H1 (cell line): ENCODE measurements at regions not wholly inside any gene's neighbourhood (a gene's known extent, or its start where the extent isn't known, plus 50 kb on each side); places are given as distances from the start of the nearest gene placed in this dataset.

ENCODE experiments used
- CTCF ChIA-PET: fragments of 300-600 bp; sonication (Branson Sonifier 250); formaldehyde crosslinking; loops from one replicate; lab custom pipeline; 2021; ENCODE audit not compliant: partially characterized antibody; lab: Charles Lee
- POLR2A ChIA-PET: fragments of 300-600 bp; sonication (Branson Sonifier 250); formaldehyde crosslinking; loops from one replicate; lab custom pipeline; 2021; ENCODE audit warnings: inconsistent platforms; ENCODE audit not compliant: partially characterized antibody; lab: Charles Lee
- DNase-seq, 2 experiments: peaks; one replicate each; pipeline versions ENCODE4 v3.0.0 to v3.0.0-alpha.2; 2010 to 2022; ENCODE audit warnings: low spot score in 2 of 2, low read depth in 1 of 2, mixed read lengths in 1 of 2
- FAIRE-seq: peaks from 2 replicates; lab custom pipeline; 2011; peaks lifted over from hg19 to GRCh38; lab: Jason Lieb, UNC
- H2AFZ ChIP-seq: 2 replicates; pipeline ENCODE4 v1.8.1; 2012; ENCODE audit warnings: low read length, inconsistent platforms
- H2AK5ac ChIP-seq: 2 replicates; pipeline ENCODE4 v1.6.1; 2013; ENCODE audit warnings: low read depth, low read length
- H2BK120ac ChIP-seq: replicated peaks from 2 replicates; pipeline ENCODE3; 2013; ENCODE audit warnings: low read depth, low read length, inconsistent platforms
- H2BK12ac ChIP-seq: 2 replicates; pipeline ENCODE4 v1.6.1; 2013; ENCODE audit warnings: low read depth, low read length
- H2BK15ac ChIP-seq: 2 replicates; pipeline ENCODE4 v1.6.1; 2013; ENCODE audit warnings: low read length
- H2BK20ac ChIP-seq: 2 replicates; pipeline ENCODE4 v1.6.1; 2013; ENCODE audit warnings: low read length
- H2BK5ac ChIP-seq: 2 replicates; pipeline ENCODE4 v1.6.1; 2013; ENCODE audit warnings: low read depth, low read length
- H3K14ac ChIP-seq: 2 replicates; pipeline ENCODE4 v1.6.1; 2013; ENCODE audit warnings: inconsistent platforms; ENCODE audit not compliant: insufficient read length
- H3K18ac ChIP-seq: 2 replicates; pipeline ENCODE4 v1.6.1; 2013; ENCODE audit warnings: low read length; ENCODE audit errors: extremely low read depth
- H3K23ac ChIP-seq: 2 replicates; pipeline ENCODE4 v1.6.1; 2013; ENCODE audit warnings: inconsistent platforms; ENCODE audit not compliant: insufficient read length
- H3K23me2 ChIP-seq: 2 replicates; pipeline ENCODE4 v1.6.1; 2013; ENCODE audit warnings: low read depth, low read length
- H3K27ac ChIP-seq: 2 replicates; pipeline ENCODE4 v1.6.1; 2011; ENCODE audit warnings: low read depth, low read length, inconsistent platforms
- H3K27me3 ChIP-seq, 4 experiments: replicated peaks in 1 of 4; 1 replicate in 1 of 4; 2 replicates in 3 of 4; pipeline versions ENCODE4 v1.6.1 to v1.8.1; 2011 to 2013; ENCODE audit warnings: low read length in 3 of 4, mild to moderate bottlenecking in 3 of 4, inconsistent platforms in 2 of 4, mixed read lengths in 2 of 4, moderate library complexity in 1 of 4; ENCODE audit not compliant: control insufficient read depth in 3 of 4, insufficient read depth in 3 of 4; ENCODE audit errors: extremely low read depth in 1 of 4
- H3K36me3 ChIP-seq, 4 experiments: 2 replicates each; pipeline versions ENCODE4 v1.6.1 to v1.8.1; 2011 to 2013; ENCODE audit warnings: mild to moderate bottlenecking in 4 of 4, low read length in 3 of 4, moderate library complexity in 2 of 4, control low read depth in 1 of 4, inconsistent platforms in 1 of 4; ENCODE audit not compliant: insufficient read depth in 4 of 4, control insufficient read depth in 2 of 4
- H3K4ac ChIP-seq: replicated peaks from 2 replicates; pipeline ENCODE3; 2013; ENCODE audit warnings: low read length, low read depth, mixed read lengths, inconsistent platforms; ENCODE audit not compliant: insufficient read length
- H3K4me1 ChIP-seq, 4 experiments: replicated peaks in 1 of 4; 1 replicate in 1 of 4; 2 replicates in 3 of 4; pipeline versions ENCODE4 v1.6.1 to v1.8.1; 2011 to 2013; ENCODE audit warnings: low read length in 3 of 4, inconsistent platforms in 2 of 4, mixed read lengths in 1 of 4; ENCODE audit not compliant: insufficient read depth in 4 of 4, control insufficient read depth in 3 of 4
- H3K4me2 ChIP-seq, 2 experiments: 2 replicates each; pipeline versions ENCODE4 v1.6.1 to v1.8.1; 2011 to 2013; ENCODE audit warnings: low read depth in 2 of 2, low read length in 2 of 2, control low read depth in 1 of 2, inconsistent platforms in 1 of 2, mild to moderate bottlenecking in 1 of 2; ENCODE audit not compliant: insufficient read depth in 1 of 2
- H3K4me3 ChIP-seq, 4 experiments: fragments of 200-600, 300-600 bp in 1 of 4; sonication (generic), shearing (Covaris generic), sonication (Bioruptor Twin) in 1 of 4; 2 replicates each; pipeline versions ENCODE4 v1.5.1 to v1.8.1; 2011 to 2016; ENCODE audit warnings: low read length in 4 of 4, low read depth in 3 of 4, control low read depth in 2 of 4, inconsistent platforms in 2 of 4, mild to moderate bottlenecking in 2 of 4, mixed read lengths in 1 of 4, moderate library complexity in 1 of 4; ENCODE audit not compliant: insufficient read depth in 2 of 4; ENCODE audit errors: extremely low read depth in 1 of 4
- H3K56ac ChIP-seq: replicated peaks from 2 replicates; pipeline ENCODE3; 2013; ENCODE audit warnings: low read depth, mild to moderate bottlenecking, mixed read lengths, low read length, inconsistent platforms; ENCODE audit not compliant: insufficient read length
- H3K79me1 ChIP-seq: 2 replicates; pipeline ENCODE4 v1.6.1; 2013; ENCODE audit warnings: low read depth, low read length, control low read depth
- H3K79me2 ChIP-seq, 2 experiments: 2 replicates each; pipeline versions ENCODE4 v1.6.1 to v1.8.1; 2012 to 2013; ENCODE audit warnings: low read length in 2 of 2, mild to moderate bottlenecking in 2 of 2, inconsistent platforms in 1 of 2; ENCODE audit not compliant: insufficient read depth in 2 of 2, control insufficient read depth in 1 of 2
- H3K9ac ChIP-seq, 4 experiments: replicated peaks in 1 of 4; 1 replicate in 1 of 4; 2 replicates in 3 of 4; pipeline versions ENCODE4 v1.6.1 to v1.8.1; 2011 to 2013; ENCODE audit warnings: low read depth in 3 of 4, low read length in 3 of 4, control low read depth in 2 of 4, mild to moderate bottlenecking in 2 of 4, moderate library complexity in 2 of 4, inconsistent platforms in 1 of 4; ENCODE audit errors: extremely low read depth in 1 of 4
- H3K9me3 ChIP-seq, 2 experiments: 2 replicates each; pipeline versions ENCODE4 v1.6.1 to v1.8.1; 2012 to 2013; ENCODE audit warnings: mild to moderate bottlenecking in 2 of 2, moderate library complexity in 2 of 2, control low read depth in 1 of 2, inconsistent platforms in 1 of 2, low read depth in 1 of 2, low read length in 1 of 2, mixed read lengths in 1 of 2; ENCODE audit not compliant: insufficient read depth in 2 of 2
- H4K20me1 ChIP-seq, 2 experiments: replicated peaks in 1 of 2; 2 replicates each; pipeline versions ENCODE3 to v1.8.1; 2011 to 2013; ENCODE audit warnings: inconsistent platforms in 2 of 2, low read length in 2 of 2, mild to moderate bottlenecking in 1 of 2; ENCODE audit not compliant: insufficient read depth in 2 of 2, control insufficient read depth in 1 of 2
- H4K5ac ChIP-seq: 2 replicates; pipeline ENCODE4 v1.6.1; 2013; ENCODE audit warnings: low read length, low read depth, mixed read lengths, inconsistent platforms; ENCODE audit not compliant: insufficient read length
- H4K8ac ChIP-seq: 2 replicates; pipeline ENCODE4 v1.8.0; 2013; ENCODE audit warnings: mild to moderate bottlenecking, moderate library complexity, low read length, inconsistent platforms; ENCODE audit not compliant: insufficient read depth; ENCODE audit errors: extremely low read depth
- H4K91ac ChIP-seq: replicated peaks from 2 replicates; pipeline ENCODE3; 2013; ENCODE audit warnings: low read length, mixed read lengths, inconsistent platforms; ENCODE audit not compliant: insufficient read length
- CBX8 ChIP-seq: fragments of 300-800, 300-1000 bp; sonication (generic); IDR thresholded peaks from 2 replicates; pipeline ENCODE4 v1.7.1; 2016; ENCODE audit warnings: low read depth, low read length, borderline replicate concordance
- CHD1 ChIP-seq: IDR thresholded peaks from 2 replicates; pipeline ENCODE4 v1.6.1; 2012; ENCODE audit warnings: low read depth, low read length, improper control_type of control experiment
- JUND ChIP-seq: IDR thresholded peaks from 2 replicates; pipeline ENCODE4 v1.6.1; 2011; ENCODE audit warnings: mild to moderate bottlenecking, improper control_type of control experiment, low read length
- KDM1A ChIP-seq: fragments of 200-600, 300-600 bp; sonication (generic); IDR thresholded peaks from 2 replicates; pipeline ENCODE4 v1.7.1; 2016; ENCODE audit warnings: mild to moderate bottlenecking, low read length, borderline replicate concordance
- NANOG ChIP-seq: IDR thresholded peaks from 2 replicates; pipeline ENCODE4 v1.6.1; 2011; ENCODE audit warnings: low read length, low read depth, mild to moderate bottlenecking, inconsistent platforms; ENCODE audit not compliant: insufficient read depth, poor library complexity, severe bottlenecking
- NRF1 ChIP-seq: IDR thresholded peaks from 2 replicates; pipeline ENCODE4 v1.6.1; 2011; ENCODE audit warnings: mild to moderate bottlenecking, low read depth, low read length, improper control_type of control experiment
- POLR2AphosphoS5 ChIP-seq: IDR thresholded peaks from 2 replicates; pipeline ENCODE4 v1.6.1; 2011; ENCODE audit warnings: low read depth, low read length
- RNF2 ChIP-seq: fragments of 200-900, 300-1000 bp; sonication (generic); IDR thresholded peaks from 2 replicates; pipeline ENCODE4 v1.7.1; 2016; ENCODE audit warnings: borderline replicate concordance, low read depth, mild to moderate bottlenecking, antibody characterized with exemption, low read length; ENCODE audit not compliant: poor library complexity, severe bottlenecking; ENCODE audit errors: missing control alignments
- RXRA ChIP-seq: IDR thresholded peaks from 2 replicates; pipeline ENCODE4 v1.6.1; 2011; ENCODE audit warnings: low read depth, mild to moderate bottlenecking, low read length, moderate library complexity; ENCODE audit not compliant: insufficient read depth
- SAP30 ChIP-seq: fragments of 300-600 bp; sonication (generic); IDR thresholded peaks from 2 replicates; pipeline ENCODE4 v1.7.1; 2012; ENCODE audit warnings: low read length, moderate library complexity, mild to moderate bottlenecking, inconsistent platforms; ENCODE audit not compliant: insufficient read depth, insufficient replicate concordance
- SIN3A ChIP-seq, 2 experiments: IDR thresholded peaks in 1 of 2; conservative IDR thresholded peaks in 1 of 2; 2 replicates each; pipeline ENCODE4 v1.6.1; 2011 to 2012; ENCODE audit warnings: low read length in 2 of 2, improper control_type of control experiment in 1 of 2, low read depth in 1 of 2, mild to moderate bottlenecking in 1 of 2
- SIRT6 ChIP-seq: IDR thresholded peaks from one replicate; pipeline ENCODE4 v1.7.1; 2012; ENCODE audit warnings: low read length, inconsistent platforms
- SIX5 ChIP-seq: IDR thresholded peaks from 2 replicates; pipeline ENCODE4 v1.6.1; 2011; ENCODE audit warnings: mild to moderate bottlenecking, low read depth, low read length
- USF2 ChIP-seq: IDR thresholded peaks from 2 replicates; pipeline ENCODE4 v1.6.1; 2011; ENCODE audit warnings: low read length, improper control_type of control experiment
- WGBS, 2 experiments: shearing (Covaris generic) in 1 of 2; methylation state at CpG; one replicate each; pipeline versions ENCODE4 v1.1.6 to v1.1.7; 2013 to 2015; ENCODE audit warnings: low lambda C conversion rate in 2 of 2, mixed read lengths in 2 of 2, inconsistent platforms in 1 of 2, low coverage in 1 of 2, missing lambda C conversion rate in 1 of 2; ENCODE audit not compliant: insufficient replicate concordance in 2 of 2, insufficient coverage in 1 of 2, insufficient read length in 1 of 2; ENCODE audit errors: extremely low coverage in 1 of 2, missing lambda C conversion rate in 1 of 2; 5-methylcytosine and 5-hydroxymethylcytosine counted together

GRCh38 chr13:61795580-61795979 lies 379.9 kb upstream of the PCDH20 start:
- Histone ChIP-seq H3K27ac (no peak overlapping the region), H2BK5ac (no peak overlapping the region), H4K8ac (no peak overlapping the region), H2BK12ac (no peak overlapping the region), H3K4me3 (no peak overlapping the region), H4K91ac (no peak overlapping the region), H2BK120ac (no peak overlapping the region), H2AFZ (no peak overlapping the region), H4K5ac (no peak overlapping the region), H3K4me2 (no peak overlapping the region), H2BK15ac (no peak overlapping the region), H3K23me2 (no peaks in the 10 kb centered on the region), H3K36me3 (no peaks in the 10 kb centered on the region), H3K4me1 (no peaks in the 10 kb centered on the region), H2AK5ac (no peak overlapping the region), H3K4ac (no peak overlapping the region), H3K79me2 (no peaks in the 10 kb centered on the region), H3K9me3 (no peaks in the 10 kb centered on the region), H3K14ac (no peak overlapping the region), H3K18ac (no peak overlapping the region), H3K9ac (no peak overlapping the region), H4K20me1 (no peaks in the 10 kb centered on the region), H3K23ac (no peak overlapping the region), H2BK20ac (no peak overlapping the region), H3K27me3 (peaks cover 0 to 2% (median 0%) of the 10 kb centered on the region in 4 experiments; a peak in 1 of 7 replicates), H3K79me1 (no peaks in the 10 kb centered on the region), H3K56ac (no peak overlapping the region)
- FAIRE-seq: no peak
- 87% methylated on average over 1 of the region's 1 CpG; no CpG with 5 or more reads in 1 of the 2 experiments for WGBS, 2 experiments
- ChIA-PET POLR2A (no interaction called here), CTCF (no interaction called here)
- no peak for DNase-seq
- TF ChIP-seq SIX5 (no peak), POLR2AphosphoS5 (no peak), SIRT6 (no peak), CHD1 (no peak), CBX8 (no peak), KDM1A (no peak), JUND (no peak), SIN3A (conservative IDR thresholded peaks at IDR 0.05 in 1 of 2, IDR thresholded peaks at IDR 0.05 in 1 of 2; ENCODE audit: low read depth in 1 of 2, low read length in 2 of 2) (no peak), SAP30 (no peak), NANOG (no peak), USF2 (no peak), NRF1 (no peak), RNF2 (no peak), RXRA (no peak)
